ENCODE measurements at regions not wholly inside any gene's neighbourhood (a gene's known extent, or its start where the extent isn't known, plus 50 kb on each side); places are given as distances from the start of the nearest gene placed in this dataset.

- TF ChIP-seq CTCF (IDR thresholded peaks at IDR 0.05) (no peak), POLR2A (IDR thresholded peaks at IDR 0.05) (no peak)
These were observed 247.5 kb upstream of the PREP start for GRCh38 chr6:105650347-105650746.

Data from testis (tissue), 2 donors.